ENCODE measurements at regions not wholly inside any gene's neighbourhood (a gene's known extent, or its start where the extent isn't known, plus 50 kb on each side); places are given as distances from the start of the nearest gene placed in this dataset.

- TF ChIP-seq CTCF (IDR thresholded peaks at IDR 0.05) (no peak), SIN3A (IDR thresholded peaks at IDR 0.05; ENCODE audit: borderline replicate concordance, insufficient read depth, low read depth, low read length) (no peak)
These were observed 203.0 kb upstream of the TFAP2D start for GRCh38 chr6:50510361-50510760.
